PC-3 (cell line): ENCODE measurements at regions not wholly inside any gene's neighbourhood (a gene's known extent, or its start where the extent isn't known, plus 50 kb on each side); places are given as distances from the start of the nearest gene placed in this dataset.

ENCODE experiments used
- ATAC-seq: fragments of 200-7000 bp; cut with Tn5 transposase; 2 replicates; pipeline ENCODE4 v1.9.1; 2020; ENCODE audit warnings: mild to moderate bottlenecking, moderate library complexity
- BruUV-seq: library from RNA; stranded (reverse); fragments of 400-500 nt; replicated peaks from 2 replicates; lab custom pipeline; 2021; lab: Mats Ljungman, UMichigan
- CTCF ChIA-PET: fragments of 300-600 bp; sonication (Branson Sonifier 250); formaldehyde crosslinking; loops from one replicate; lab custom pipeline; 2022; ENCODE audit warnings: antibody characterized with exemption; lab: Charles Lee
- POLR2A ChIA-PET: fragments of 300-600 bp; sonication (Branson Sonifier 250); formaldehyde crosslinking; loops from one replicate; lab custom pipeline; 2022; ENCODE audit warnings: antibody characterized with exemption; ENCODE audit not compliant: unreplicated experiment; lab: Charles Lee
- DNase-seq: peaks from one replicate; pipeline ENCODE4 v3.0.0-alpha.2; 2015
- H2AFZ ChIP-seq: fragments of 300-600 bp; sonication (generic); 2 replicates; pipeline ENCODE4 v1.6.0; 2016; ENCODE audit warnings: antibody characterized with exemption, low read length
- H3F3A ChIP-seq: fragments of 300-600 bp; sonication (generic); one replicate; pipeline ENCODE4 v1.6.0; 2017; ENCODE audit warnings: antibody characterized with exemption, low read length, control low read depth, mild to moderate bottlenecking; ENCODE audit not compliant: unreplicated experiment
- H3K27ac ChIP-seq: fragments of 300-600 bp; sonication (generic); 2 replicates; pipeline ENCODE4 v1.5.1; 2016; ENCODE audit warnings: mild to moderate bottlenecking, low read length
- H3K27me3 ChIP-seq: fragments of 300-600 bp; sonication (generic); 2 replicates; pipeline ENCODE4 v1.6.1; 2016; ENCODE audit warnings: low read length, mixed read lengths
- H3K36me3 ChIP-seq: fragments of 300-600 bp; sonication (generic); 2 replicates; pipeline ENCODE4 v1.6.1; 2016; ENCODE audit warnings: low read depth, mixed run types, low read length, mixed read lengths
- H3K4me1 ChIP-seq: fragments of 300-600 bp; sonication (generic); 2 replicates; pipeline ENCODE4 v1.5.1; 2016; ENCODE audit warnings: low read length; ENCODE audit not compliant: insufficient read depth
- H3K4me2 ChIP-seq: fragments of 300-600 bp; sonication (generic); 2 replicates; pipeline ENCODE4 v1.6.0; 2016; ENCODE audit warnings: low read length
- H3K4me3 ChIP-seq: fragments of 300-600 bp; sonication (generic); 2 replicates; pipeline ENCODE4 v1.5.1; 2016; ENCODE audit warnings: mild to moderate bottlenecking, low read length, mixed read lengths
- H3K79me2 ChIP-seq: fragments of 300-600 bp; sonication (generic); 2 replicates; pipeline ENCODE4 v1.6.1; 2017; ENCODE audit warnings: low read length, mixed read lengths
- H3K9ac ChIP-seq: fragments of 300-600 bp; sonication (generic); 2 replicates; pipeline ENCODE4 v1.6.0; 2016; ENCODE audit warnings: mild to moderate bottlenecking, low read length
- H3K9me2 ChIP-seq: fragments of 300-600 bp; sonication (generic); replicated peaks from 2 replicates; pipeline ENCODE4 v1.6.1; 2016; ENCODE audit warnings: mixed run types, low read length, mixed read lengths
- H3K9me3 ChIP-seq: fragments of 300-600 bp; sonication (generic); 2 replicates; pipeline ENCODE4 v1.6.1; 2016; ENCODE audit warnings: low read length, mixed read lengths
- H4K20me1 ChIP-seq: fragments of 300-600 bp; sonication (generic); 2 replicates; pipeline ENCODE4 v1.6.1; 2016; ENCODE audit warnings: low read length, mixed read lengths
- EZH2 ChIP-seq: fragments of 300-600 bp; sonication (generic); IDR thresholded peaks from one replicate; pipeline ENCODE4 v1.6.1; 2017; ENCODE audit warnings: antibody characterized with exemption, mild to moderate bottlenecking, low read length; ENCODE audit not compliant: unreplicated experiment
- EZH2phosphoT487 ChIP-seq: fragments of 300-600 bp; sonication (generic); IDR thresholded peaks from 2 replicates; pipeline ENCODE4 v1.6.1; 2018; ENCODE audit warnings: mild to moderate bottlenecking, antibody characterized with exemption, low read length, borderline replicate concordance
- intact Hi-C: fragments of 100-400 bp; cut with micrococcal nuclease; formaldehyde crosslinking; loops from 2 replicates; pipeline ENCODE4 v1.9.0; 2023
- TF ChIP-seq, protein P1 (sequence below): fragments of 300-600 bp; sonication (generic); conservative IDR thresholded peaks from 2 replicates; pipeline ENCODE4 v1.5.1; 2017; ENCODE audit warnings: antibody characterized with exemption, low read depth, mild to moderate bottlenecking, low read length

DNA sequence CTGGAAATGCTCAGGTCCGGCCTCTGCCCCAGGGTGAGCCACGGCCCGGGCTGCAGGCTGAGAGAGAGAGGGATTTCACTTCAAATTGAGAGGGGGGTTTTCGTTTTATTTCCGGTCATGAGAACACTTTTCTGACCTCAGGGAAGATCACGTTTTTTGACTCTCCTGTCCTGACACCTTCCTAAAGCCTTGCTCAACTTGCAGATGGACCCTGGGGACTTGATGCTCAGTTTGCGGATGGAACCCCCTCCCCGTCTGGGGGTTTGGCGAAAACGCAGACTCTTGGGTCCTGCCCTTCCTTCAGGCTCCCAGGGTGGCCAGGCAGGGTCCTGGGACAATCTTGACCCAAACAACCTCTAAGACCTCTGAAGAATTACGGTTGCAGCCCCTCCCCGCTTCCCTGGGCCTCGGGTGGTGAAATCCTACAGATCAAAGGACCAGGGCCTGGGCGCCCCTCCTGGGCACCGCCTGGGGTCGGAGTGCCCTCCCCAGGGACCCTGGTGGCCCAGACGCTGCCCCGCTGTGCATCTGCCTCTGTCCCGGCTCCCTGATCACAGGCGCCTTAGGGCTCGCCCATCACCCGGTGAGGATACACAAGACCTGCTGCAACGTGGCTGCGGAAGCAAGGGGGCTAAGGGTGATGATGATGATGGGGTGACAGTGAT is 148.2 kb downstream of the ERMARD start:
- Histone ChIP-seq H4K20me1 (no peaks in the 10 kb centered on the region), H3K27me3 (no peaks in the 10 kb centered on the region), H2AFZ (no peak overlapping the region), H3K4me3 (no peak overlapping the region), H3K9ac (no peak overlapping the region), H3K4me2 (no peak overlapping the region), H3K36me3 (no peaks in the 10 kb centered on the region), H3K9me2 (no peaks in the 10 kb centered on the region), H3F3A (no peaks in the 10 kb centered on the region), H3K27ac (no peak overlapping the region), H3K9me3 (no peaks in the 10 kb centered on the region), H3K79me2 (no peaks in the 10 kb centered on the region), H3K4me1 (0 out of 2 replicates have a peak, but pooled peaks cover under 1% of the 10 kb centered on the region)
- DNase-seq (no peak), ATAC-seq (no peak)
- TF ChIP-seq EZH2phosphoT487 (no peak), EZH2 (no peak)
- TF ChIP-seq, protein P1, sequence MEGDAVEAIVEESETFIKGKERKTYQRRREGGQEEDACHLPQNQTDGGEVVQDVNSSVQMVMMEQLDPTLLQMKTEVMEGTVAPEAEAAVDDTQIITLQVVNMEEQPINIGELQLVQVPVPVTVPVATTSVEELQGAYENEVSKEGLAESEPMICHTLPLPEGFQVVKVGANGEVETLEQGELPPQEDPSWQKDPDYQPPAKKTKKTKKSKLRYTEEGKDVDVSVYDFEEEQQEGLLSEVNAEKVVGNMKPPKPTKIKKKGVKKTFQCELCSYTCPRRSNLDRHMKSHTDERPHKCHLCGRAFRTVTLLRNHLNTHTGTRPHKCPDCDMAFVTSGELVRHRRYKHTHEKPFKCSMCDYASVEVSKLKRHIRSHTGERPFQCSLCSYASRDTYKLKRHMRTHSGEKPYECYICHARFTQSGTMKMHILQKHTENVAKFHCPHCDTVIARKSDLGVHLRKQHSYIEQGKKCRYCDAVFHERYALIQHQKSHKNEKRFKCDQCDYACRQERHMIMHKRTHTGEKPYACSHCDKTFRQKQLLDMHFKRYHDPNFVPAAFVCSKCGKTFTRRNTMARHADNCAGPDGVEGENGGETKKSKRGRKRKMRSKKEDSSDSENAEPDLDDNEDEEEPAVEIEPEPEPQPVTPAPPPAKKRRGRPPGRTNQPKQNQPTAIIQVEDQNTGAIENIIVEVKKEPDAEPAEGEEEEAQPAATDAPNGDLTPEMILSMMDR = no peak
- ChIA-PET CTCF (no interaction called here), POLR2A (no interaction called here)
- intact Hi-C loops = no loop called here
- no TSS peak for BruUV-seq

DNA sequence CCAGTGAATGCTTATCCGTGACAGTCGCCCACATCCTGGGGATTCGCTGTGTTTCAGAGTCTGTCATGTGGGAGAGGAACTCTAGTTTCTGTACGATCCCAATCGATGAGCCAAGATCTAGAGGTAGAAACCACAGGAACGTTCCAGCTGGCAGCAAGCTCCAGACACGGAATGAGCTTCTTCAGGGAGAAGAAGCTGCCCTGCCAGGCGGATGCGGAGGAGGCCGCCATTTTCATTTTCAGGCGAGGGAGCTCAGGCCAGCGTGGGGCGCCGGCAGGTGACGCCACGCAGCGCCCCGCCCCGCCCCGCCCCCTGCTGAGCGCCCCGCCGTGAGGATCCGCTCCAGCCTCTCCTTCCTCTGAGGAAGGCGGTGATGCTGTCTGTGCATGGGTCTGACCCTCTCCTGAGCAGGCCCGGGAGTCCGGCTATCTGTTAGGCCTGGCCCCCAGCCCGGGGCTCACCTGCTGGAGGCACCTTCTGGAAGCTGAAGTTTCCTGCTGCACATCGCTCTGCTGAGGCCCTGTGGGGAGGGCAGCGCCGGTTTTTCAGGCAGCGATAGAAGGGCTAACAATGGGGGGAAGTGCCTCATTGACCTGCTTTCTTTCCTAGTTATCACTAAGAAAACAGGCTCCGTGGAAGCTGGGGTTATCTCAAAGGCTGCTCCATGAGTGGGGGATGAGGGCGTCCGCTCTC is 147.5 kb downstream of the ERMARD start:
- ATAC-seq = no peak

More for the DNA sequence above, 147.5 kb downstream of the ERMARD start:
- no peak overlapping the region for H3K27ac ChIP-seq
- H2AFZ ChIP-seq = no peak overlapping the region
- intact Hi-C loops = no loop called here
- no peaks in the 10 kb centered on the region for H3K9me3 ChIP-seq
- no peak for DNase-seq
- no peaks in the 10 kb centered on the region for H3K9me2 ChIP-seq
- TF ChIP-seq EZH2phosphoT487 = no peak
- TF ChIP-seq, protein P1 = no peak
- TF ChIP-seq EZH2 = no peak
- H3K9ac ChIP-seq = no peak overlapping the region
- no peaks in the 10 kb centered on the region for H3F3A ChIP-seq
- H4K20me1 ChIP-seq = no peaks in the 10 kb centered on the region
- H3K4me1 ChIP-seq = no peaks in the 10 kb centered on the region
- no peaks in the 10 kb centered on the region for H3K27me3 ChIP-seq
- no peaks in the 10 kb centered on the region for H3K79me2 ChIP-seq
- H3K4me2 ChIP-seq = no peak overlapping the region
- CTCF ChIA-PET = no interaction called here
- H3K4me3 ChIP-seq = no peak overlapping the region
- POLR2A ChIA-PET = no interaction called here
- no peaks in the 10 kb centered on the region for H3K36me3 ChIP-seq
- BruUV-seq = no TSS peak
